DMS153 treated with DMSO at 0.1 percent for 48 hours (cell line): ENCODE measurements at regions not wholly inside any gene's neighbourhood (a gene's known extent, or its start where the extent isn't known, plus 50 kb on each side); places are given as distances from the start of the nearest gene placed in this dataset.
"Not testable (repeated sequence)": the region's sequence is repeated elsewhere in the genome, so short reads cannot be mapped to it uniquely, and the experiment has no call there.

ENCODE experiments used
- DNase-seq: peaks from one replicate; lab custom pipeline; 2025; ENCODE audit not compliant: unreplicated experiment; lab: John Stamatoyannopoulos, UW

DNA sequence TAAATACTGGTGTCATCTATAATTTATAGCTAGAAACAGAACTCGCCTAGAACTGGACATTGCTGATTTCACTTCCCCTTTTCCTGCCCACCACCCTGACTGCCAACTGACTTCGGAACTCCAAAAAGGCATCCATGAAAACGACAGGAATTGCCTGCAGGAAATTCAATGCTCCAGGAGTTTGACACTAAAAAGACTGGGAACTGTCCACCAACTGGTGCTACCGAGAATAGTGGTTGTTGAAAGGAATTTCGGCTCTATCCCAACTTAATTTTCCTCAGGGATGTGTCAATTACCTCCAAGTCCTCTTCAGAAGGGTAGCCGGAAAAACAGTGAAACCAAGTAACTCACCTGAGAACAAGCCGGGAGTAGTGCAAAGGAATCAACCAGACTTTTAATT lies 440.0 kb downstream of the PRELID2 start:
- DNase-seq, result not testable (repeated sequence)

GRCh38 chr5:145393426-145393825 lies 441.7 kb downstream of the PRELID2 start:
- no peak for DNase-seq

DNA sequence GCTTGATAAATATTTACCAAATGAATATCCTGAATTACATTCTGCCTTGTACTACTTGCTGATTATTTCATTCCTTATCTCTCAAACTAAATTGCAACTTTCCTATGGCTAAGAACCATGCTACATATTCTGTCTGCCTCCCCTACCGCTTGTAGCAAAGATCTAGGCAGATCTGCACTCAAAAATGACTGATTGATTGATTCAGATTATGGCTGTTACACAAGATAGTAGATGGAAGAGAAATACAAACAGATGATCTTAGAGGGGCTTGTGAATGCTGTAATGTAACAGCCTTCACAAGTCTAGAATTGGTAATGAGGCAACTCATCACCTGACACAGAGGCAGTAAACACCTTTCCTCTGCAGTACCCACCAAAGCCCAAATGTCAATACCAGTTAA lies 446.1 kb downstream of the PRELID2 start:
- DNase-seq, result no peak

GRCh38 chr5:145385276-145385675 lies 449.9 kb downstream of the PRELID2 start:
- DNase-seq, result no peak

DNA sequence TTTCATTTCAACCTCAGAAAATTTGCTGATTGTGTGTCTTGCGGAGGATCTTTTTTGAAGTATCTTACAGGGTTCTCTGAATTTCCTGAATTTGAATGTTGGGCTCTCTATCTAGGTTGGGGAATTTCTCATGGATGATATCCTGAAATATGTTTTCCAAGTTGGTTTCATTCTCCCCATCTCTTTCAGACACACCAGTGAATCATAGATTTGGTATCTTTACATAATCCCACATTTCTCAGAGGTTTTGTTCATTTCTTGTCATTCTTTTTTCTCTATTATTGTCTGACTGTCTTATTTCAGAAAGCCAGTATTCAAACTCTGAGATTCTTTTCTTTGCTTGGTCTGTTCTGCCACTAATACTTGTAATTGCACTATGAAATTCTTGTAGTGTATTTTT lies 456.9 kb downstream of the PRELID2 start:
- DNase-seq, result no peak

DNA sequence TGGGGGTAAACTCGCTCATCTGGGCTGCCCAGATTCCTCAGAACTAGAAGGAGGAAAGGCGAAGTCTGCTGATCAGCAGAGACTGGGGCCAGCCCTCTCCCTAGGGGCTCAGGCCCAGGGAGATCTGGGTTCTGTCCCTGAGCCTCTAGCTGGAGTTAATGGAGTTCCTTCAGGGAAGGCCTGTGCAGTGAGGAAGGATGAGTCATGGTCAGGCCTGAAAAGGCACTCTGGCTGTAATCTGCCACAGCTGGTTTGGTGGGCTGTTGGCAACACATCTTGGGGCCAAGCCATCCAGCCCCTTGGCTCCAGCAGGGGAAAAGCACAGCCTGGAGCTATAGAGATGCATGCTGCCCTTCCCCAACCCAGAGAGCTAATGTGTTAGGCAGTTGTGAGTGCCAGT lies 459.6 kb downstream of the PRELID2 start:
- DNase-seq, result no peak

DNA sequence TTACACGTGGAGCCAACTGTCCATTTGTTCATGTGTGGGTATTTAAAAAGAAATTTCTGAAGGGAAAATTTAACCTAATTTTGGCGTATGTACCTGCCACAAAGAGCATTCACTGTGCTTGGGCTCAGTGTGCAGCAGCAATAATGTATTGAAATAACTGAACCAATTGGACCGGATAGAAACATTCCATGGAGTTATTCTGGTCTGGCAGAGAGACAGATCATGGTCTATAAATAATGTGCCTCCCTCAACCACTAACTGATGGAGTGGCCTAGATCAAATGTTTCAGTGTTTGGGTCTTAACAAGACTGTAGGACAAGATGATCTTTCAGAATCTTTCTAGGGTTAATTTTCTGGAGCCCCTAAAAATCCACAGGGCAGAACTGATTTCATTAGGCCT lies 469.7 kb downstream of the PRELID2 start:
- DNase-seq, result no peak

DNA sequence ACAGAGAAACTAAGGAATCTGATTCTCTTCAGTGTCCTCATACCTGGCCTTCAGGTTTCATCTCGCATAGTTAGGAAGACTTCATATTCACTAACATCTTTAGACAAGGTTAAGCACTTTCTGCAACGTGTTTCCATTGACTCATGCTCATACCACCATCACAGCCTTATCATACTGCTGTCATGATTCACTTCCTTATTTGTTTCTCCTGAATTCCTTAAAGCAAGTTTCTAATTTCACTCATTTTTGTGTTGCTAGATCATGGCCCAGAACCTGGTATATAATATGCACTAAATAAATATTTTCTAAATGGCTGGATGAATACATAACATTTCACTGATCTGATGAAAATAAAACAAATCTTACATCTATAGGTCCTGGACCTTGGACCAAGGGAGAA lies 472.9 kb downstream of the PRELID2 start:
- no peak for DNase-seq

DNA sequence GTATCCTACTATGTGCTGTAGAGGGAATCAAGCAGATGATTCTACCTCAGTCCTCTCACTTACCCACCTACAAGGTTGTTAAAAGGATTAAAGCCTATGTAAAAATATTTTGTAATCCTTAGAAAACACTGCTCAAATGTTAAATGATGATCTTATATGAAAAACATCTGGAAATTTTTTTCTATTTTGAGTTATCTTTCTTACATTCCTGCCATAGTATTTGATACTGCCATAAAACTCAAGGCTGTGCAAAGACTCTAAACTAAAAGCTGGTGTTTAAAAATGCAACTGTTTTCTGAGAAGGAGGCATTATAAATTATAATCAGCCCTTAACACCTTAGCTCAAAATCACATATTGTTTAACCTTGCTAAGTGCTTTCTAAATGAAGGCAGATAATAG lies 474.2 kb downstream of the PRELID2 start:
- no peak for DNase-seq

GRCh38 chr5:145350513-145350912 lies 484.6 kb downstream of the PRELID2 start:
- DNase-seq, result no peak

DNA sequence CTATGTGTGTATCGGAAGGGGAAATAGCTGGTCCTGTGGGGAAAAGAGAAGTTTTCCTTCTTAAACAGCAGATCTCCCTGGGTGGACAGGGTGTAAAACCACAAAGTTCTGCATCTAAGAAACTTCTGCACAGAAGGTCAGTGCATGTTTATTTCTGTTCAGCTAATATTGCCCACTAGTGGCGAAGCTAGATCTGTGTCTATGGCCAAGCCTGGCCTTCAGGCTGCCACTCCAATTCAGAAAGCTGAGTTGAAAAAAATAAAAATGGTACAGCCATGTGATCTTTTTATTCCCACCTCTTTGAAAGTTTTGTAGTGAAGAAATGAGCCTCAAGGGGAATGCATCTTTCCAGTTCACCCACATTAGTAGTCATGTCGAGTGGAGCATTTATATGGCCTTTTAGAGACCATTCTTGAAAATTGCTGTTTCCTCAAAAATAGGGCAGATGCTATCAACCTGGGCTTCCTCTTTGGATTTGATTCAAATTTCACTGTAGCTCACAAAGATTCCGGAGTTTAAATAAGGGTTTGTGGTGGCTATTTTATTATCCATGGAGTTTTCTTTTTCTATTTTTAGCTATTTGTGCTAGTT lies 488.0 kb downstream of the PRELID2 start:
- DNase-seq, result no peak

GRCh38 chr5:145345511-145346287 lies 489.4 kb downstream of the PRELID2 start:
- no peak for DNase-seq

DNA sequence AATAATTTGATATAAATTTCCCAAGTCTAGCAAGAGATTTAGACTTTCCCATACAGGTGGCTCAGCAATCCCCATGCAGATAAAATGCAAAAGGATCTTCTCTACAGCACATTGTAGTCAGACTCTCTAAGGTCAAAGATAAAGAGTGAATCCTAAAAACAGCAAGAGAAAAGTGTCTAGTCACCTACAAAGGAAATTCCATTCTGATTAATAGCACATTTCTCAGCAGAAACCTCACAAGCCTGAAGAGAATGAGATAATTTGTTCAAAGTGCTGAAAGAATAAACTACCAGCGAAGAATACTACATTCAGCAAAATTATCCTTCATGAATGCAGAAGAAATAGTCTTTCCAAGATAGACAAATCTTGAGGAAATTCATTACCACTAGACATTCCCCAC lies 493.3 kb downstream of the PRELID2 start:
- DNase-seq, result no peak

DNA sequence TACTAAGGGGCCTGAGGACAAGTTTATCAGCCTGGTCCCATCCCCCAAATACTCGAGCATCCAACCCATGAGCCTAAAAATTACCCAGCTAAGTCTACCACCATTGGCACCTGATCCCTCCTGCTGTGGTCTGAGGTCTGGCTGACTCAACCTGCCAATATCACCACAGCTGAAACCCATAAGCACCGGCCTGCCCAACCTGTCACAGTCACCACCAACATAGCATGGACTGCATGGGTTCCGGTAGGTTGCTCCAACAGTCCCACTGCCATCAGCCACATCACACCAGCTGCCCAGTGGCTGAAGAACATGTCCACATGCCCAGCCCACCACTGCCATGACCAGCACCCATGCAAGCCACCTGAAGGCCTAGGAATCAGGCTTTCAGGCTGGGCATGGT lies 495.0 kb downstream of the PRELID2 start:
- no peak for DNase-seq

DNA sequence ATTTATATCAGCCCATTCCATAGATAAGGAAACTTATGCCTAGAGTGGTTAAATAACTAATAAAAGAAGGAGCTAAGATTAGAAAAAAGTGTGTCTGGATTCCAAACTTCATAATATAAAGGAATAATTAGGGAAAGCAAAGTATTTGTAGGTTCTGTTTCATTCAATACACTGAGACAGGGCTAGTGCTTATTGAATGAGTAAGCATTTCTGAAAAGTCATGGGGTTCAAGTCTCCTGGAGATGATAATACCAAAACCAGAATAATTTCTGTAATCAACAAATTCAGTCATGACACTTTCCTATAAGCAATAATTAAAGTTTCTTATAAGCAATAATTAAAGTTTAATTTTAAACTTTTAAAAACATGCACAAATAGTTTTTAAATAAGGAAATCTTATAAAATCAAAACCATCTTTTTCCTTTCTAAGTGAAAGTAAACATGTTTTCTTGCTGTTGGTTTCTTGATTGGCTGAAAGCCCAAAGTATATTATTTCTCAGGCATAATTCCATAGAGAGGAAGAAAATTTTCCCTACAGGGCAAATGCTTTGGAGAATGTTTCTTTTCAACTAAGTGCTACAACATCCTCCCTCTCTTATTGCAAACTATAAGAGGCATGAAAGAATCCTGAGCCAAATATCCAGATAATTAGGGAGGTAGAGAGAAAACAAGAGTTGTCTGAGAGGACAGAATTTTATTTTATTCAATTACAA lies 510.2 kb downstream of the PRELID2 start:
- no peak for DNase-seq

GRCh38 chr5:145324101-145324500 lies 511.0 kb downstream of the PRELID2 start:
- no peak for DNase-seq

DNA sequence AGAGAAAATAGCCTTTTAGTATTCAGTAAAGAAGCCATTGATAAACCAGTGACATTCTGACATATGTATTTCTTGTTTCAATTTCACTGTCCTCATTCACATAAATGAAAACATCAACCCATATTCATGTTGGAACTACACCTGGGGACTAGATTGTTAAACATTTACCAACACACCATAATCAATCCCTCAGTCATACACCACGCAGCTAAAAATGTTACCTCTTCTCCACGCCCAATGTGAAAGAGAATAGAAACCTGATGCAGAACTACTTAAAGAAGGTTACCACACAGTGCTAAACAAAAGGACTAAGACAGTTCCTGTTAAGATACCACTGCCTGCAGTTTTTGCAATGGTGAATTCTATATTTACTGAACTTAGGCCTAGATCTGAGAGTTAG lies 518.9 kb downstream of the PRELID2 start:
- DNase-seq, result no peak

DNA sequence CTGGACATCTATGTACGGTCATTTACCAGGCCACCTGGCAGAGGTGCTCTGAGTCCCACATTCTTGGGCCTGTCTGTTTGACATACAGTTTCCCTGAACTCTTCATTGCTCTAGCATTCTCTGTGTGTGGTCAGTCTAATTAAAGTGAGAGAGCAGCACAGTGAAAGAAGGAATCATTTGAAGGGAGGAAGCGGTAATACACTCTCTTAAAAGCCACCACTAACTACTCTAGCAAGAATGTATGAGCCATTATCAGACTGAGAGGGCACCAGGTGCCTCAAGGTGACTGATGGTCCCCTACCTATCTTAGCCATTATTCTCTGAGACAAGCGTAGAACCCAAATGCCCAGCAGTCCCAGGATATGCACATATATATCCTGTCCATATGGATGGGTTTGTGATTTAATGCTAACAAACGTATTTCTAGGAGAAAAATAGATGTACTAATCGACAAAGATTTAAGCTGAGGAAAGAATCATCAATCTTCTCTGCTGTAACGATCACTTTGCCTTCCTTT lies 527.2 kb downstream of the PRELID2 start:
- DNase-seq, result no peak

- no peak for DNase-seq
Measured at GRCh38 chr5:145295236-145295835, 539.8 kb downstream of the PRELID2 start.

DNA sequence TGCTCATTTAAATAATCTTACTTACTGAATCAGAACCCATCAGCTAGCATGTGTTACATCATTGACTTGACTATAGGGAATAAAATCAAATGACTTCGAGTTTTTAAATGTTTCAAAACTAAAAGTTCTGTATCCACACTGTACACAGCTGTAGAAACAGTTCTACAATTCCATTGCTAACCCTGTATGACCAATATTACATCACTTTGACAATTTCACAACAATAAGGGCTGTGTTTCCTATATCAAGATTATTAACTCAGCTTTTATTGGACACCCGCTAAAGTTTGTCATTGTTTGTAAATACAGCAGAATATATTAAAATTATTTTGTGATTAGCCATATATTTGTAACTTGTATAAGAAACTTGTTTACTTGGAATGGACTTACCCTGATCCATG lies 540.8 kb downstream of the PRELID2 start:
- no peak for DNase-seq

GRCh38 chr5:145293716-145294115 lies 541.4 kb downstream of the PRELID2 start:
- DNase-seq, result no peak

DNA sequence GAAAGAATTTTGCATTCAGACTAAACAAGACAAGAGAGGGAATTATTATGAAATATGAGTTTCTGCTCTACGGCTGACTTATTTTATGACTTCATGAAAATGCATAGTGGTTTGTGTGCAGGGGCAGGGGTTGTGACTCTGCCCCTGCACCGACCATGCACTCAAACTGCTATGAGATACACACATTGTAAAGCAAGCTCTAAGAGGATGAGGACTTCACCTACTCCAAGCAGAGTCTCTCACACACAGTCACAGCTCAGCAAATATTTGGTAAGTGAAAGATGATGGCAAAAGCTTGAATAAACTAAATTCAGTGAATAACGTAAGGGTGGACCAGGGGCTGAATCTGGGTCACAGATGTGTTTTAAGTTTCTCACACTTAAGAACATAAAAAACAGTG lies 542.9 kb downstream of the PRELID2 start:
- no peak for DNase-seq
